Activated CD8-positive, alpha-beta T cell treated with anti-CD3 and anti-CD28 coated beads for 36 hours (primary cell): ENCODE measurements at regions not wholly inside any gene's neighbourhood (a gene's known extent, or its start where the extent isn't known, plus 50 kb on each side); places are given as distances from the start of the nearest gene placed in this dataset.

Experiments used
- ATAC-seq: fragments of 200-7000 bp; cut with Tn5 transposase; one replicate; pipeline ENCODE4 v1.10.0; 2021; ENCODE audit warnings: mild to moderate bottlenecking, moderate library complexity
- CTCF ChIA-PET: fragments of 350-600 bp; sonication (Branson Sonifier 250); formaldehyde crosslinking; loops from one replicate; lab custom pipeline; 2021; ENCODE audit warnings: antibody characterized with exemption; lab: Charles Lee
- POLR2A ChIA-PET: fragments of 350-600 bp; sonication (Branson Sonifier 250); formaldehyde crosslinking; loops from one replicate; lab custom pipeline; 2021; ENCODE audit warnings: antibody characterized with exemption; lab: Charles Lee
- DNase-seq: peaks from one replicate; pipeline ENCODE4 v3.0.0-alpha.2; 2020
- H3K27ac Mint-ChIP-seq: one replicate; pipeline ENCODE4 v1.8.0; 2021; ENCODE audit warnings: mild to moderate bottlenecking, mixed read lengths
- H3K27me3 Mint-ChIP-seq: one replicate; pipeline ENCODE4 v1.8.0; 2021; ENCODE audit warnings: mixed read lengths
- H3K36me3 Mint-ChIP-seq: one replicate; pipeline ENCODE4 v1.8.0; 2021; ENCODE audit warnings: low read depth, mixed read lengths
- H3K4me1 Mint-ChIP-seq: one replicate; pipeline ENCODE4 v1.8.0; 2021; ENCODE audit warnings: low read depth, mixed read lengths
- H3K4me3 Mint-ChIP-seq: one replicate; pipeline ENCODE4 v1.8.0; 2021; ENCODE audit warnings: mild to moderate bottlenecking, moderate library complexity, mixed read lengths
- H3K9me3 Mint-ChIP-seq: one replicate; pipeline ENCODE4 v1.8.0; 2021; ENCODE audit warnings: mixed read lengths
- intact Hi-C: fragments of 100-400 bp; cut with micrococcal nuclease; formaldehyde crosslinking; loops from one replicate; pipeline ENCODE4 v1.10.0; 2022
- TF ChIP-seq, protein P1 (sequence below): fragments of 200-600 bp; IDR thresholded peaks from one replicate; pipeline ENCODE4 v1.8.0; 2022; ENCODE audit warnings: antibody characterized with exemption, mild to moderate bottlenecking

- Mint-ChIP-seq H3K36me3 (no peaks in the 10 kb centered on the region), H3K4me1 (no peaks in the 10 kb centered on the region), H3K4me3 (no peak overlapping the region), H3K9me3 (peaks cover 7% of the 10 kb centered on the region), H3K27ac (no peak overlapping the region), H3K27me3 (no peaks in the 10 kb centered on the region)
- ATAC-seq (no peak), DNase-seq (no peak)
- TF ChIP-seq, protein P1, sequence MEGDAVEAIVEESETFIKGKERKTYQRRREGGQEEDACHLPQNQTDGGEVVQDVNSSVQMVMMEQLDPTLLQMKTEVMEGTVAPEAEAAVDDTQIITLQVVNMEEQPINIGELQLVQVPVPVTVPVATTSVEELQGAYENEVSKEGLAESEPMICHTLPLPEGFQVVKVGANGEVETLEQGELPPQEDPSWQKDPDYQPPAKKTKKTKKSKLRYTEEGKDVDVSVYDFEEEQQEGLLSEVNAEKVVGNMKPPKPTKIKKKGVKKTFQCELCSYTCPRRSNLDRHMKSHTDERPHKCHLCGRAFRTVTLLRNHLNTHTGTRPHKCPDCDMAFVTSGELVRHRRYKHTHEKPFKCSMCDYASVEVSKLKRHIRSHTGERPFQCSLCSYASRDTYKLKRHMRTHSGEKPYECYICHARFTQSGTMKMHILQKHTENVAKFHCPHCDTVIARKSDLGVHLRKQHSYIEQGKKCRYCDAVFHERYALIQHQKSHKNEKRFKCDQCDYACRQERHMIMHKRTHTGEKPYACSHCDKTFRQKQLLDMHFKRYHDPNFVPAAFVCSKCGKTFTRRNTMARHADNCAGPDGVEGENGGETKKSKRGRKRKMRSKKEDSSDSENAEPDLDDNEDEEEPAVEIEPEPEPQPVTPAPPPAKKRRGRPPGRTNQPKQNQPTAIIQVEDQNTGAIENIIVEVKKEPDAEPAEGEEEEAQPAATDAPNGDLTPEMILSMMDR: no peak
- CTCF ChIA-PET: no interaction called here
- POLR2A ChIA-PET: no interaction called here
- intact Hi-C loops: no loop called here
Observed at GRCh38 chr3:164818318-164818717, 260.0 kb downstream of the SI start.

DNA sequence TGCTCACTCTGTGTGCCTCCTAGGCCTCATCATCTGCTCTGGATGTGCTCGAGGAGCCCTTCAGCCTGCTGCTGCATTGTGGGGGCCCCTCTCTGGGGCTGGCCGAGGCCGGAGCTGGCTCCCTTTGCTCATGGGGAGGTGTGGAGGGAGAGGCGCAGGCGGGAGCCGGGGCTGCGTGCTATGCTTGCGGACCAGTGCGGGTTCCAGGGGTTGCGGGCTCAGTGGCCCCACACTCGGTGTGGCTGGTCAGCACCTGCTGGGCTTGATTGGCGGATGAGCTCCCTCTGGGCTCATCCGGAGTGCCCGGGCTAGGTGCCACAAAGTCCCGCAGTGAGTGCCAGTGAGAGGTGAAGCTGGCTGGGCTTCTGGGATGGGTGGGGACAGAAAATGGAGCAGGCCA lies 264.2 kb downstream of the SI start:
- ATAC-seq (no peak), DNase-seq (no peak)
- H3K4me3 Mint-ChIP-seq: no peak overlapping the region
- TF ChIP-seq, protein P1: no peak
- CTCF ChIA-PET: no interaction called here
- no peaks in the 10 kb centered on the region for H3K4me1 Mint-ChIP-seq
- intact Hi-C loops: no loop called here
- POLR2A ChIA-PET: no interaction called here
- no peaks in the 10 kb centered on the region for H3K36me3 Mint-ChIP-seq
- no peak overlapping the region for H3K27ac Mint-ChIP-seq
- H3K9me3 Mint-ChIP-seq: peaks cover 2% of the 10 kb centered on the region
- H3K27me3 Mint-ChIP-seq: no peaks in the 10 kb centered on the region

DNA sequence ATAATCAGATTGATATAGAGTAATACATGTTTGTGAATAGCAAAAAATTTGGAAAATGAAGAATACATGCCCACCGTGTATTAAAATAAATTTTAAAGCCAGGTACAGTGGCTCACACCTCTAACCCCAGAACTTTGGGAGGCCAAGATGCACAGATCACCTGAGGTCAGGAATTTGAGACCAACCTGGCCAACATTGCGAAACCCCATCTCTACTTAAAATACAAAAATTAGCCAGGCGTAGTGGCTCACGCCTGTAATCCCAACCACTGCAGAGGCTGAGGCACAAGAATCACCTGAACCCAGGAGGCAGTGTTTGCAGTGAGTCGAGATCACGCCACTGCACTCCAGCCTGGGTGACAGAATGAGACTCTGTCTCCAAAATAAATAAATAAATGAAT lies 266.3 kb downstream of the SI start:
- TF ChIP-seq, protein P1: no peak
- POLR2A ChIA-PET: no interaction called here
- CTCF ChIA-PET: no interaction called here

DNA sequence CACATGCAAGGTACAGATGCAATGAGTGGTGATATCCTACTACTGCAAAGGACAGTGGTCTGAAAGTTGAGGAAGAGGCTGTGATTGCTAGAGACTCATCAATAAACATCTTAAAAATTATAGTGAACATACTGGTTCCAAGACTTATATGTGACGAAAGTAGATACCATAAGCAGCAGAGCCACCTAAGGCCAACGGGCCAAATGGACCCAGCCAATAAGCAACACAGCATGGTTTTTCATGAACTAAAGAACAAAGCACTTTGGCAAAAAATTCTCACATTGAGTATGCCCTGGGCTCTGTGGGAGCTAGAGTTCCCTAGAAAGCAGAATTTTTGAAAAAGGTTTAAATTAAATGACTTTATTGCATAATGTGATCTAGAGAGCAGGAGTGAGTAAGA lies 272.1 kb downstream of the SI start:
- intact Hi-C loops: no loop called here
- H3K4me1 Mint-ChIP-seq: no peaks in the 10 kb centered on the region
- H3K27ac Mint-ChIP-seq: no peak overlapping the region
- peaks cover 6% of the 10 kb centered on the region for H3K9me3 Mint-ChIP-seq
- no peak for DNase-seq
- no peaks in the 10 kb centered on the region for H3K27me3 Mint-ChIP-seq
- CTCF ChIA-PET: no interaction called here
- ATAC-seq: no peak
- TF ChIP-seq, protein P1: no peak
- no peak overlapping the region for H3K4me3 Mint-ChIP-seq
- H3K36me3 Mint-ChIP-seq: no peaks in the 10 kb centered on the region
- POLR2A ChIA-PET: no interaction called here

More for the DNA sequence above, 266.3 kb downstream of the SI start:
- ATAC-seq (no peak), DNase-seq (no peak)
- Mint-ChIP-seq H3K36me3 (no peaks in the 10 kb centered on the region), H3K4me1 (no peaks in the 10 kb centered on the region), H3K9me3 (peaks cover 4% of the 10 kb centered on the region), H3K4me3 (no peak overlapping the region), H3K27me3 (no peaks in the 10 kb centered on the region), H3K27ac (no peak overlapping the region)
- intact Hi-C loops: no loop called here

- intact Hi-C loops: no loop called here
- CTCF ChIA-PET: no interaction called here
- Mint-ChIP-seq H3K27ac (no peak overlapping the region), H3K36me3 (no peaks in the 10 kb centered on the region), H3K9me3 (no peaks in the 10 kb centered on the region), H3K4me3 (no peak overlapping the region), H3K27me3 (no peaks in the 10 kb centered on the region), H3K4me1 (no peaks in the 10 kb centered on the region)
- DNase-seq (no peak), ATAC-seq (no peak)
- POLR2A ChIA-PET: no interaction called here
- TF ChIP-seq, protein P1: no peak
Observed at GRCh38 chr3:164794099-164794498, 284.2 kb downstream of the SI start.
